Suprapubic skin (tissue), 4 donors: ENCODE measurements at regions not wholly inside any gene's neighbourhood (a gene's known extent, or its start where the extent isn't known, plus 50 kb on each side); places are given as distances from the start of the nearest gene placed in this dataset.
"Not testable (repeated sequence)": the region's sequence is repeated elsewhere in the genome, so short reads cannot be mapped to it uniquely, and the experiment has no call there.

Source experiments
- DNase-seq, 2 donors: peaks; one replicate each; pipeline ENCODE4 v3.0.0-alpha.2; 2019; ENCODE audit warnings: low spot score in 2 of 2
- H3K27ac ChIP-seq: fragments of 200-600 bp; sonication (generic); one replicate; pipeline ENCODE4 v1.5.1; 2019
- H3K27me3 ChIP-seq: fragments of 200-600 bp; sonication (generic); one replicate; pipeline ENCODE4 v1.5.1; 2019
- H3K36me3 ChIP-seq: fragments of 200-600 bp; sonication (generic); one replicate; pipeline ENCODE4 v1.5.1; 2019
- H3K4me1 ChIP-seq: fragments of 200-600 bp; sonication (generic); one replicate; pipeline ENCODE4 v1.5.1; 2019
- H3K4me3 ChIP-seq: fragments of 200-600 bp; sonication (generic); one replicate; pipeline ENCODE4 v1.5.1; 2019; ENCODE audit warnings: mild to moderate bottlenecking
- H3K9me3 ChIP-seq: fragments of 200-600 bp; sonication (generic); one replicate; pipeline ENCODE4 v1.5.1; 2019
- EP300 ChIP-seq: sonication (generic); formaldehyde crosslinking; IDR thresholded peaks from one replicate; pipeline ENCODE4 v1.6.1; 2017; ENCODE audit warnings: antibody characterized with exemption
- POLR2A ChIP-seq, 2 donors: fragments of 450-650 bp; IDR thresholded peaks; one replicate each; pipeline ENCODE4 v1.6.1; 2017; ENCODE audit warnings: antibody characterized with exemption in 2 of 2, mild to moderate bottlenecking in 2 of 2, moderate library complexity in 2 of 2
- POLR2AphosphoS5 ChIP-seq, 3 donors: sonication (generic); formaldehyde crosslinking; IDR thresholded peaks; one replicate each; pipeline ENCODE4 v1.6.1; 2017; ENCODE audit warnings: antibody characterized with exemption in 3 of 3
- WGBS: methylation state at CpG from one replicate; pipeline ENCODE4 v1.1.5; 2018; 5-methylcytosine and 5-hydroxymethylcytosine counted together
- TF ChIP-seq, protein P1 (sequence below), 2 donors: fragments of 200-600 bp in 1 of 2; fragments of 450-650 bp in 1 of 2; sonication (generic) in 1 of 2; IDR thresholded peaks; one replicate each; pipeline ENCODE4 v1.5.1; 2016 to 2019; ENCODE audit warnings: antibody characterized with exemption in 2 of 2, mild to moderate bottlenecking in 1 of 2, moderate library complexity in 1 of 2

DNA sequence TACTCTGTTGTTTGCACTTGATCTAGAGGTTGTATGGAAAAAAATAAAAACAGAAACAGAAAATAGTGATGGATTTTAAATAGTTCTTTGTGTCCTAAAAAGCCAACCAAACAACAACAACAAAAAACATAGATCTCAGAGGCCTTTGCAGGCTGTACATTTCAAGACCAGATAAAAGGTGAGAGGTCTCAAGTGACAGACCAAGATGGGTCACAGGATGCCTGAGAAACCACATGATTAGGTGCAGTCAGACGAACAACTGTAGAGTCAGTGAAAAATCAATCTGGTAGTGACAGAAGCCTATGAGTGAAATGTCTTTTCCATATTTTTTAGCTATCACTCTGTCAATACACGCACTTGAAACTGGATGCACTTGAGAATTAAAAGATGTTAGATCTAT, 193.5 kb upstream of the SAMSN1 start:
- 79% methylated on average over 2 of the region's 2 CpGs for WGBS
- Histone ChIP-seq H3K9me3 (no peaks in the 10 kb centered on the region), H3K36me3 (no peaks in the 10 kb centered on the region), H3K27ac (no peak overlapping the region), H3K27me3 (no peaks in the 10 kb centered on the region), H3K4me3 (no peak overlapping the region), H3K4me1 (no peaks in the 10 kb centered on the region)
- TF ChIP-seq POLR2AphosphoS5 (IDR thresholded peaks at IDR 0.05) (no peak), POLR2A (IDR thresholded peaks at IDR 0.05) (no peak), EP300 (no peak)
- TF ChIP-seq, protein P1, sequence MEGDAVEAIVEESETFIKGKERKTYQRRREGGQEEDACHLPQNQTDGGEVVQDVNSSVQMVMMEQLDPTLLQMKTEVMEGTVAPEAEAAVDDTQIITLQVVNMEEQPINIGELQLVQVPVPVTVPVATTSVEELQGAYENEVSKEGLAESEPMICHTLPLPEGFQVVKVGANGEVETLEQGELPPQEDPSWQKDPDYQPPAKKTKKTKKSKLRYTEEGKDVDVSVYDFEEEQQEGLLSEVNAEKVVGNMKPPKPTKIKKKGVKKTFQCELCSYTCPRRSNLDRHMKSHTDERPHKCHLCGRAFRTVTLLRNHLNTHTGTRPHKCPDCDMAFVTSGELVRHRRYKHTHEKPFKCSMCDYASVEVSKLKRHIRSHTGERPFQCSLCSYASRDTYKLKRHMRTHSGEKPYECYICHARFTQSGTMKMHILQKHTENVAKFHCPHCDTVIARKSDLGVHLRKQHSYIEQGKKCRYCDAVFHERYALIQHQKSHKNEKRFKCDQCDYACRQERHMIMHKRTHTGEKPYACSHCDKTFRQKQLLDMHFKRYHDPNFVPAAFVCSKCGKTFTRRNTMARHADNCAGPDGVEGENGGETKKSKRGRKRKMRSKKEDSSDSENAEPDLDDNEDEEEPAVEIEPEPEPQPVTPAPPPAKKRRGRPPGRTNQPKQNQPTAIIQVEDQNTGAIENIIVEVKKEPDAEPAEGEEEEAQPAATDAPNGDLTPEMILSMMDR (IDR thresholded peaks at IDR 0.05), result no peak
- DNase-seq, result no peak

DNA sequence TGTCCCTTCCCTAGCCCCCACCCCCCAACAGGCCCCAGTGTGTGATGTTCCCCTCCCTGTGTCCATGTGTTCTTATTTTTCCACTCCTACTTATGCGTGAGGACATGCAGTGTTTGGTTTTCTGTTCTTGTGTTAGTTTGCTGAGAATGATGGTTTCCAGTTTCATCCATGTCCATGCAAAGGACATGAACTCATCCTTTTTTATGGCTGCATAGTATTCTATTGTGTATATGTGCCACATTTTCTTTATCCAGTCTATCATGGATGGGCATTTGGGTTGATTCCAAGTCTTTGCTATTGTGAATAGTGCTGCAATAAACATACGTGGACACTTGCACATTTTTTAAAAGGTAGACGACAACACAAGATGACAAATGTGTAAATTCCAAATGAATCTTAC, 192.5 kb upstream of the SAMSN1 start:
- H3K4me3 ChIP-seq, H3K36me3 ChIP-seq, H3K9me3 ChIP-seq, DNase-seq, H3K27ac ChIP-seq, H3K4me1 ChIP-seq, H3K27me3 ChIP-seq: not testable (repeated sequence)
- WGBS, result 90% methylated on average over 3 of the region's 3 CpGs

DNA sequence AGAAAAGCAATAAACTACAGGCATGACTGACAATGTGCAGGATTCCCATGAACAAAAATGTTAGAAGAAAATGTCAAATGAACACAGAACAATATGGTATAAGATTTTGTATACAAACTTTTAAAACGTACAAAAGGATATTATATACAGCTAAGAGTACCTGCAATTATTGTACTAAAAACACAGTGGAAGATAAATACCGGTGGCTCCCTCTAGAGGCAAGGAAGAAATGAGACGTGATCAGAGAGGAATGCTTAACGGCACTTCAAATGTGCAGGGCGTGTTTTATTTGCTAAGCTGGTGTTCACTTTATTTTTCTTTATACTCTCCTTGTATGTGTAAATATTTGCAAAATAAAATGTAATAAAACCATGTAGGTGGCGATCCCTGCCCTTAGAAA, 191.8 kb upstream of the SAMSN1 start:
- 45% methylated on average over 6 of the region's 6 CpGs for WGBS
- Histone ChIP-seq H3K27ac (no peak overlapping the region), H3K9me3 (no peaks in the 10 kb centered on the region), H3K4me1 (no peaks in the 10 kb centered on the region), H3K27me3 (no peaks in the 10 kb centered on the region), H3K4me3 (no peak overlapping the region), H3K36me3 (no peaks in the 10 kb centered on the region)
- TF ChIP-seq POLR2A (IDR thresholded peaks at IDR 0.05), result no peak
- TF ChIP-seq, protein P1 (IDR thresholded peaks at IDR 0.05), result peak; percentile 35 to 42
- no peak for DNase-seq

DNA sequence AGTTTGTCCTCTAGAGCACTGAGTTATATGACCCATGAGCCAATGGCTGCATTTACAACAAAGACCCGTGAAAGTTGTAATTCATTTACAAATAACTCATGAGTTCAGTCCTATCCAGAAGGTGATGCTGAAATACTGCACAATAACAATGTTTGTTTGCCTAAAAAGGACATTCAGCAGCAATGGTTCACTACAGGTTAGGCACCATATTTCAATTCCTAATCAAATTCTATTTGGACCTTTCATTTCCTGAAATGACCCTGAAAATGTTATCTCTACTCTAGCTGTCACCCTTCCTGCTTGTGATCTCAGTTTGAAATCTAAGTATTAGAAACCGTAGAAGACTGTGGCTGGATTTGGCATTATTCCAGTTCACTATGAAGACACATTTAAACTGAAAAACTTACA, 191.2 kb upstream of the SAMSN1 start:
- H3K27ac ChIP-seq, result no peak overlapping the region
- no peaks in the 10 kb centered on the region for H3K36me3 ChIP-seq
- H3K4me3 ChIP-seq, result no peak overlapping the region
- no peak for DNase-seq
- WGBS, result 45% methylated on average over 2 of the region's 2 CpGs
- no peaks in the 10 kb centered on the region for H3K27me3 ChIP-seq
- TF ChIP-seq, protein P1 (IDR thresholded peaks at IDR 0.05), result no peak
- TF ChIP-seq POLR2AphosphoS5 (IDR thresholded peaks at IDR 0.05) (no peak), EP300 (no peak), POLR2A (IDR thresholded peaks at IDR 0.05) (no peak)
- no peaks in the 10 kb centered on the region for H3K4me1 ChIP-seq
- no peaks in the 10 kb centered on the region for H3K9me3 ChIP-seq

DNA sequence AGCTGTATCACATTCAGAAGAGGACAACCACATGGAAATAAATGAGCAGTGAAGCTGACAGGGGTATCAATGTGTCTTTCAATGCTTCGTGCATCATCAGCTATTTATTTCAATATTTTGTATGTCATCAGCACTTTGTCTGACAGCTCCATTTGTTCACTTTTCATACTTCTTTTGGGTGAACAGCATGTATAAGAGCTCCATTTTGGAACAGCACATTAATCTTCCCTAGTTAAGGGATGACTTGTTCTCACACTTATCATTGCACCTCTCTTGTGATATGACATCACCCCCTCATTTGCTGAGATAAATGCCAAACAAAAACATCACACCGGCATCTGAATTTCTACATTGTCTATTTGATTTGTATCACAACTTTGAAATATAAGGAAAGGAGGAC, 190.6 kb upstream of the SAMSN1 start:
- DNase-seq, result no peak
- Histone ChIP-seq H3K9me3 (no peaks in the 10 kb centered on the region), H3K4me1 (no peaks in the 10 kb centered on the region), H3K27me3 (no peaks in the 10 kb centered on the region), H3K4me3 (no peak overlapping the region), H3K27ac (no peak overlapping the region), H3K36me3 (no peaks in the 10 kb centered on the region)
- WGBS, result 77% methylated on average over 2 of the region's 2 CpGs
- TF ChIP-seq POLR2AphosphoS5 (IDR thresholded peaks at IDR 0.05) (no peak), EP300 (no peak), POLR2A (IDR thresholded peaks at IDR 0.05) (no peak)
- TF ChIP-seq, protein P1 (IDR thresholded peaks at IDR 0.05), result no peak

DNA sequence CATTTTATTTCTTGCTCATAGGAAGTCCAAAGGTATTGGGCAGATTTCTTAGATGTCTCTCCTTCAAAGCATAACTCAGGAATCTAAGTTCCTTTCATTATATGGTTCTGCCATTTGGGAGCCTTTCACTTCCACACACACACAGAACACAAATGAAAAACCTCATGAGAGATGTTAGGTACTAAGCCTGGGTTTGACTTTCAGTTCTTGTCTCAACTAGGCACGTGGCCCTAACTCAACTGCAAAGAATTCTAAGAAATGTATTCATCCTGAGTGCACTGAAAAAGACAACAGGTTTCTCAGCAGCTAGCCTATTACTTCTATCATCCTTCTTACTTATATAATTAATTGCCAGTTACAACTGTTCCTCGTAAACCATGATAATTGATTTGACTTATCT, 190.0 kb upstream of the SAMSN1 start:
- 63% methylated on average over 2 of the region's 2 CpGs for WGBS
- Histone ChIP-seq H3K27ac (no peak overlapping the region), H3K9me3 (no peaks in the 10 kb centered on the region), H3K36me3 (no peaks in the 10 kb centered on the region), H3K27me3 (no peaks in the 10 kb centered on the region), H3K4me1 (no peaks in the 10 kb centered on the region), H3K4me3 (no peak overlapping the region)
- no peak for TF ChIP-seq POLR2AphosphoS5 (IDR thresholded peaks at IDR 0.05)
- no peak for TF ChIP-seq POLR2A (IDR thresholded peaks at IDR 0.05)
- no peak for TF ChIP-seq EP300
- TF ChIP-seq, protein P1 (IDR thresholded peaks at IDR 0.05), result no peak
- DNase-seq, result no peak
